GM21367 (cell line): ENCODE measurements at regions not wholly inside any gene's neighbourhood (a gene's known extent, or its start where the extent isn't known, plus 50 kb on each side); places are given as distances from the start of the nearest gene placed in this dataset.

Source experiments
- ATAC-seq: cut with Tn5 transposase; IDR thresholded peaks from one replicate; pipeline ENCODE4 v1.9.1; 2021; ENCODE audit not compliant: unreplicated experiment

DNA sequence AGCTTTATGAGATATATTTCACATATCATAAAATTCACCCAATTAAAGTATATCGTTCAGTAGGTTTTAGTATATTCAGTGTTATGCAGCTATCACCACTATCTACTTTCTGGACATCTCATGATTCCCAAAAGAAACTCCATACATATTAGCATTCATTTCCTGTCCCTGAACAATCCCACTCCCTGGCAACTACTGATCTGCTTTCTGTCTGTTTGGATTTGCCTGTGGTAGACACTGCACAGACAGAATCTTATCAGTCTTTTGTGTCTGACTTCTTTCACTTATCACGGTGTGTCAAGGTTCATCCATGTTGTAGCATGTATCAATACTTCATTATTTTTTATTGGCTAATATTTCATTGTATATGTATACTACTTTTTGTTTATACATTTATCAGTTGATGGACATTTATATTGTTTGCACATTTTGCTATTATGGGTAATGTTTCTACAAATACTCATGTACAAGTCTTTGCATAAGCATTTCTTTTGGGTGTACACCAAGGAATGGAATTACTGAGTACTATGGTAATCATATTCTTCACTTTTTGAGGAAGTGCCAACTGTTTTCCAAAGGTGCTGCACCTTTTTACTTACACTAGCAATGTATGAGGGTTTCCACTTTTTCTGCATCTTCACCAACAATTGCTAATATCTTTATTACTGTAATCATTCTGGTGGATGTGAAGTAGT, 373.9 kb downstream of the AASDHPPT start:
- ATAC-seq = no peak

DNA sequence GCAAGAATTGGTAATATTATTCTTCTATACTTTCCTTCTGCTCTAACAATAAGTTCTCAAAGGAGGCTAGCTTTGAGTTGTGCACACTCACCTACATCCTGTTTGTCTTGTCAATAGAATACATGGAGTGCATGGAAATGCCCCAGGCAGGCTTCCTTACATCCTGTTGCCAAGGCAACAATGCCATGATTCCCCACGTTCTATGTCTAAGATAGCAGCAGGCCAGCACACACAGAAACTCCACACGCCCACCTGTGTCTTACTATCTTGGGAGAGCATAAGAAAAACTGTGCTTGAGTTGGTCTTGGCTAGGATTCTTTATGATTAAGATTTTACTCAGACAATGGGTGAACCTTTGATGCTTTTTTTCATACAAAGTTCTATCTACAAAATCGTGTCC, 379.2 kb downstream of the AASDHPPT start:
- ATAC-seq = no peak

DNA sequence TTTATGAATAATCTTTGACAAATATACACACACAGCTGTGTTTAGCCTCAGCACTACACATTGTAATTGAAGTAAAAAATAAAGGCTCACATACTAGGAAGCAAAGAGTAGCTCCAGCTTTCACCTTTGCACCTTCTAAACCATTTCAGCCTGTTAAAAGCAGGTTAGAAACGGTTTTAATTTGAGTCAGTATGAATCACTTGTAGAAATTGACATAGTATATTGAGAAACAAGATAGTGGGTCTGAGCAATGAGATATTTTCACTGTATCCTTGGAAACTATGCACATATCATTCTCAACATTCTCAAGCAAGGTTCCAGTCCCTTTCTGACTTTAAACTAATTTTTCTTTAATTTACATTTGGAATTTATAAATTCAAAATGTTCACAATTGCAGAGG, 380.3 kb downstream of the AASDHPPT start:
- ATAC-seq = no peak

GRCh38 chr11:106459135-106459534, 381.7 kb downstream of the AASDHPPT start:
- ATAC-seq = no peak

- no peak for ATAC-seq
Measured at GRCh38 chr11:106461148-106461691, 383.8 kb downstream of the AASDHPPT start.

DNA sequence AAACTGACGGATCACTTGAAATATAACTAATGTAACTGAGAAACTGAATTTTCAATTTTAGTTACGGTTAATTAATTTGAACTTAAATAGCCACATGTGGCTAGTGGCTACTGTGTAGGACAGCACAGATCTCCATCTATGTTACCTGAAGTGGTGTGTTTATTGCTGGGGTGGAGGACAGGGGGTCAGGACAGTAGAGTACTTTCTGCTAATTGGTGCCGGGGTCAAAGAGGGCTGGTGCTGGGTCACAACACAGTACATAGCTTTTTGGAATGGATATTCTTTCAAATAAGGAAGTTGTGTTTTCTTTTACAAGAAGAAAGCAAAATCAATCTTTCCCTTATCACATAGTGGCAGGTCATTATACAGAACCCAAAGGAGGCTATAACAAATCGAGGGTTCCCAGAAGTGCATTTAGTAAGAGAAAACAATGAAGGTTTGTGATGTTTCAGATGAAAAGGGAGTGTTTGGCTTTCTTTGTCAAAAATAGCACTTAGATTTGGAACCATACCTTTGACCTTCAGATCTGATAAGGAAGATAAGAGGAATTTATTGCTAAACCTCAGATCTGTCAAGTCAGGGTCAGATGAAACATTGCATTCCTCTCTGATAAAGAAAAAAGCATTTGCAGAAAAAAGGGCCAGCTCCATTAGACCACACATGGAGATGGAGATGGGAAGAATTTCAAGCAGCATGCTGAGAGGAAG, 384.5 kb downstream of the AASDHPPT start:
- no peak for ATAC-seq

- no peak for ATAC-seq
Measured at GRCh38 chr11:106463154-106463553, 385.7 kb downstream of the AASDHPPT start.

DNA sequence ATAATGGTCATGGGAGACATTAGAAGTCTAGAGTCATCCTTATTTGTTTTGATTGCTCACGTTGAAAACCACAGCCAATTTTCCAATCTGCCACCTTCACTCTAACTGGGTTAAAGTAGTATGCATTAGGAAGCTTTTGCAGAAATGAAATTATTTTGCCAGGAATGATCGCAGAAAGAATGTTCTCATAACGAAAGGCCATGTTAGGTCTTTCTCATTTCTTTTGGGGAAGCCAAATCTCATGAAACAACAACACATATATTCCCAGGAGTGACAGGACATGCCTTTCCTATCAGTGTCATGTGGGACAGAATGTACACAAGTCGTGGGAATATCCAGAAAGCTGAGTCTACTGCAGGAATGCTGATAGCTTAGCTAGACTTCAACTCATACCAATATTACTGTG, 386.3 kb downstream of the AASDHPPT start:
- no peak for ATAC-seq

GRCh38 chr11:106464728-106465127, 387.3 kb downstream of the AASDHPPT start:
- no peak for ATAC-seq

GRCh38 chr11:106466521-106467080, 389.1 kb downstream of the AASDHPPT start:
- ATAC-seq = no peak

DNA sequence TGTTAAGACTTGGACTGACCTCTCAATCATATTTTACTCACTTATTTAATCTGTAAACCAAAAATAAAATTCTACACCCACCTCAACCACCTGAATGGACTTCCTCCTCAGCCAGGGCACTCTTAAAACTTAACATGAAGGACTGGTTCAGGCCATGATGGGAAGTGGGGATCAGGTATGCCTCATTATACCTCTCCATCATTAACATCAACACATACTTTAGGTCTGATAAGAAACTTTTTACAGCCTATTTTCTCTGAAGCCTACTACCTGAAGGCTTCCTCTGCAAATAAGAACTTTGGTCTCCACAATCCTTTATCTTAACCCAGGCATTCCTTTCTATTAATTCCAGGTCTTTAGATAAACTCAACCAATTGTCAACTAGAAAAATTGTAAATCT, 390.0 kb downstream of the AASDHPPT start:
- ATAC-seq = no peak

DNA sequence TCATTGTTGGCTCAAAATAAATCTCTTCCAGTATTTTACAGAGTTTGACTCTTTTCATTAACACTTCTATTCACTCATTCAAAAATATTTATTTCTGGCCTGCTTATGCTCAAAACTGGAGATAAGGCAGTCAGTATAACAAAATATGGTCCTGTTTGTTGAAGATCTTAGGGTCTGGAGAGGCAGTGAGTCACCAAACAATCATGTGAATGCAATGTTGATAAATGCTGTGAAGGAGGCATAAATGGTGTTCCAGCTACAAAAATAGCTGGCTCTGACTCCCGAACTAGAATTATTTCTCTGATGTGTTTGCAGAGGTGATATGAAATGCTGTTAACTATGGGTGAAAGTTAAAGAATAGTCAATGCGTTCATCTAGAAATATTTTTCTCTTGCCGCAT, 390.6 kb downstream of the AASDHPPT start:
- ATAC-seq = no peak

GRCh38 chr11:106468531-106468930, 391.1 kb downstream of the AASDHPPT start:
- no peak for ATAC-seq

- ATAC-seq = no peak
Measured at GRCh38 chr11:106470230-106470629, 392.8 kb downstream of the AASDHPPT start.

DNA sequence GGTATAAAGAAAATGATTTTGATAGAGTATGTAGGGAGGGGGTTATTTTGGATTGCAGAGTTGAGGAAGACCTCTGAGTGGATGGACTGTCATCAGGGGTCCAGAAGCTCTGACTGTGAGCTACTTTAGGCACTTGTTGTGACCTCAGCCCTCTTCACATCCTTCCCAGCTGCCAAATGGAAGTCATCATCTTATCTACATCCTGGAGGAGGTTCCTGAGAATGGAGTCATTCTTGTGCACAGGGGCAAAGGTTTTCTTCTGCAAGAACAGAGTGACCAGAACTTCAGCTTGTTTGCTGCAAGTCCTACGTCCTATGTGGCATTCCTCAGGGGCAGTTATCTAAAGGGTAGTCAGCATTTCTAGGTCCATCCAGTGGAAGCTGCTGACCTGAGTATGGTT, 393.8 kb downstream of the AASDHPPT start:
- ATAC-seq = no peak

- no peak for ATAC-seq
Measured at GRCh38 chr11:106473089-106473722, 395.7 kb downstream of the AASDHPPT start.

DNA sequence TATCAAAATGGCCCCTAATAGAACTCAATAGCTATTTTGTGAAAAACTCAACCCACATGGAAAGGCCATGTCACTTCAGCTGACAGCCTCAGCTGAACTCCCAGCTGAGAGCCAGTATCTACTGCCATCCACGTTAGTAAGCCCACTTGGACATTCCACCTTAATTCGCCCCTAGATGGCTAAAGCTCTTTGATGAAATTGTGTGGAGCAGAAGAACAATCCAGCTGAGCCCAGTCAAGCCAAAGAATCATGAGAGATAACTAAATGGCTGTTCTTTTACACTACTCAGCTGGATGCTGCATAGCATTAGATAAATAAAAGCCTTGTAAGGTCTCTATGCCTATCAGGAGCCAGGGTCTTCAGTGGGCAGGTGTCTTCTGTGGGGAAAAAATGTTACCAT, 396.8 kb downstream of the AASDHPPT start:
- no peak for ATAC-seq

- no peak for ATAC-seq
Measured at GRCh38 chr11:106475181-106475580, 397.7 kb downstream of the AASDHPPT start.

DNA sequence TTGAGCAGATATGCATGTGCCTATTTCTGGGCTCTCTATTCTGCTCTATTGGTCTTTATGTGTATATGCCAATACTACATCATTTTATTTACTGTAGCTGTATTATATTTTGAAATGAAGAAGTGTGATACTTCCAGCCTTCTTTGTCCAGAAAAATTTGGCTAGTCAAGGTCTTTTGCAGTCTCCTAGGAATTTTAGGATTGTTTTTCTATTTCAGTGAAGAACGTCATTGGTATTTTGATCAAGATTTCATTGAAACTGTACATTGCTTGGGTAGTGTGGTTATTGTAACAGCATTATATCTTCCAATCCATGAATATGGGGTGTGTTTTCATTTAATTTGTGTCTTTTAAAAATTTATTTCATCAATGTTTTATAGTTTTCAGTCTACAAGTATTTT, 400.3 kb downstream of the AASDHPPT start:
- ATAC-seq = no peak

GRCh38 chr11:106479646-106480045, 402.2 kb downstream of the AASDHPPT start:
- ATAC-seq = no peak

DNA sequence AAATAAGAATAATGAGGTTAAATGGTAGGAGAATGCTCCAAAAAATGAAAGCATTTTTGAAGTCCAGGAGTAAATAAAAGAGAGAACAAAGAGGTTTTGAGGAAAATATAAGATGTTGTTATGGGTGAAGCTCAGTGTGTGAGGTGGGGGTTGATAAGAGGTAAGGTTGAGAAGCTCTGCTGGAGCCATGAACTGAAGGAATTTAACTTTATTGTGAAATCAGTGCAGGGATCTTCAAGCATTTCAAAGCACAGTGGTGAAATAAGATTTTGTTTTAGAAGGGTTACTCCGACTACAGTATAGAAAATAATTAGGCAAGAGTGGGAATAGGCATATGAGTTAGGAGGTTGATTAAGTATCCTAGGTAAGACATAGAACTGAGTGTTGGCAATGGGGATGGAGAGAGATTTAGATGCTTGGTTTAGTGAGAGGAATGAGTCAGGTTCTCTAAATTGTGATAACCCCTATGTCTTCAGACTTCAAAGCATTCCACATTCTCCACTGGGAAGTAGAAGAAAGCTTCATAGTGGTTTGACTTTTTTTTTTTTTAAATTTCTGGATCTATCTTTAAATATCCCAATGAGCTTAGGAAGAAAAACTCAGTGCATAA, 403.2 kb downstream of the AASDHPPT start:
- no peak for ATAC-seq
